GM23338 (cell line): ENCODE measurements at regions not wholly inside any gene's neighbourhood (a gene's known extent, or its start where the extent isn't known, plus 50 kb on each side); places are given as distances from the start of the nearest gene placed in this dataset.

ENCODE experiments used
- CREB1 ChIP-seq: fragments of 250-450 bp; sonication (Bioruptor Pico); IDR thresholded peaks from 2 replicates; pipeline ENCODE4 v1.5.0; 2020; ENCODE audit warnings: low read depth, mild to moderate bottlenecking, moderate library complexity
- POLR2AphosphoS5 ChIP-seq: IDR thresholded peaks from 2 replicates; pipeline ENCODE4 v1.6.1; 2016; ENCODE audit warnings: antibody characterized with exemption, low read depth
- TF ChIP-seq, protein P1 (sequence below): fragments of 250-450 bp; sonication (Bioruptor Pico); IDR thresholded peaks from 2 replicates; pipeline ENCODE4 v1.5.0; 2020; ENCODE audit warnings: mild to moderate bottlenecking, moderate library complexity
- TF ChIP-seq, protein P2 (sequence below): IDR thresholded peaks from one replicate; pipeline ENCODE4 v1.6.1; 2018; ENCODE audit warnings: antibody characterized with exemption; ENCODE audit not compliant: unreplicated experiment
- TF ChIP-seq, protein P3 (sequence below), 2 experiments: fragments of 200-600 bp in 1 of 2; sonication (generic) in 1 of 2; conservative IDR thresholded peaks; 2 replicates each; pipeline versions ENCODE4 v1.5.1 to v1.6.1; 2016 to 2017; ENCODE audit warnings: antibody characterized with exemption in 2 of 2, low read depth in 2 of 2, mild to moderate bottlenecking in 2 of 2, moderate library complexity in 1 of 2

DNA sequence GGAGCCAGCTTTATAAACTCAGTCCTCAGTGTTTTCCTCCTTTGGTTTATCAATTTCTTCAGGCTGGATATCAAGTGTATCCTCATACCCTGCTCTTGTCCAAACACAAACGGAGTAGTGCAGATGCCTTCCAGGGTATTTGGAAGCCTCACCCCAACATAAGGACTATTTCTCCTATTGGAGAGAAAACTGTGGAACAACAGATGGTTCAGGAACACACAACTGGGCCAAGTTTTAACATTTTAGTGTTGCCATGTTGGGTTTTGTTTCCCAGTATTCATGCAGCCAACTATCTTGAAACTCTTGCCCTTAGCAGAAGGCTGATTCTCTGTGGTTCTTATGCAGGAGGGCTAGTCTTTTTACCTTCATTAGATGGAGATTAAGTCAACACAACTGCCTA is 398.1 kb downstream of the GABRB3 start (continued):
- TF ChIP-seq, protein P1, sequence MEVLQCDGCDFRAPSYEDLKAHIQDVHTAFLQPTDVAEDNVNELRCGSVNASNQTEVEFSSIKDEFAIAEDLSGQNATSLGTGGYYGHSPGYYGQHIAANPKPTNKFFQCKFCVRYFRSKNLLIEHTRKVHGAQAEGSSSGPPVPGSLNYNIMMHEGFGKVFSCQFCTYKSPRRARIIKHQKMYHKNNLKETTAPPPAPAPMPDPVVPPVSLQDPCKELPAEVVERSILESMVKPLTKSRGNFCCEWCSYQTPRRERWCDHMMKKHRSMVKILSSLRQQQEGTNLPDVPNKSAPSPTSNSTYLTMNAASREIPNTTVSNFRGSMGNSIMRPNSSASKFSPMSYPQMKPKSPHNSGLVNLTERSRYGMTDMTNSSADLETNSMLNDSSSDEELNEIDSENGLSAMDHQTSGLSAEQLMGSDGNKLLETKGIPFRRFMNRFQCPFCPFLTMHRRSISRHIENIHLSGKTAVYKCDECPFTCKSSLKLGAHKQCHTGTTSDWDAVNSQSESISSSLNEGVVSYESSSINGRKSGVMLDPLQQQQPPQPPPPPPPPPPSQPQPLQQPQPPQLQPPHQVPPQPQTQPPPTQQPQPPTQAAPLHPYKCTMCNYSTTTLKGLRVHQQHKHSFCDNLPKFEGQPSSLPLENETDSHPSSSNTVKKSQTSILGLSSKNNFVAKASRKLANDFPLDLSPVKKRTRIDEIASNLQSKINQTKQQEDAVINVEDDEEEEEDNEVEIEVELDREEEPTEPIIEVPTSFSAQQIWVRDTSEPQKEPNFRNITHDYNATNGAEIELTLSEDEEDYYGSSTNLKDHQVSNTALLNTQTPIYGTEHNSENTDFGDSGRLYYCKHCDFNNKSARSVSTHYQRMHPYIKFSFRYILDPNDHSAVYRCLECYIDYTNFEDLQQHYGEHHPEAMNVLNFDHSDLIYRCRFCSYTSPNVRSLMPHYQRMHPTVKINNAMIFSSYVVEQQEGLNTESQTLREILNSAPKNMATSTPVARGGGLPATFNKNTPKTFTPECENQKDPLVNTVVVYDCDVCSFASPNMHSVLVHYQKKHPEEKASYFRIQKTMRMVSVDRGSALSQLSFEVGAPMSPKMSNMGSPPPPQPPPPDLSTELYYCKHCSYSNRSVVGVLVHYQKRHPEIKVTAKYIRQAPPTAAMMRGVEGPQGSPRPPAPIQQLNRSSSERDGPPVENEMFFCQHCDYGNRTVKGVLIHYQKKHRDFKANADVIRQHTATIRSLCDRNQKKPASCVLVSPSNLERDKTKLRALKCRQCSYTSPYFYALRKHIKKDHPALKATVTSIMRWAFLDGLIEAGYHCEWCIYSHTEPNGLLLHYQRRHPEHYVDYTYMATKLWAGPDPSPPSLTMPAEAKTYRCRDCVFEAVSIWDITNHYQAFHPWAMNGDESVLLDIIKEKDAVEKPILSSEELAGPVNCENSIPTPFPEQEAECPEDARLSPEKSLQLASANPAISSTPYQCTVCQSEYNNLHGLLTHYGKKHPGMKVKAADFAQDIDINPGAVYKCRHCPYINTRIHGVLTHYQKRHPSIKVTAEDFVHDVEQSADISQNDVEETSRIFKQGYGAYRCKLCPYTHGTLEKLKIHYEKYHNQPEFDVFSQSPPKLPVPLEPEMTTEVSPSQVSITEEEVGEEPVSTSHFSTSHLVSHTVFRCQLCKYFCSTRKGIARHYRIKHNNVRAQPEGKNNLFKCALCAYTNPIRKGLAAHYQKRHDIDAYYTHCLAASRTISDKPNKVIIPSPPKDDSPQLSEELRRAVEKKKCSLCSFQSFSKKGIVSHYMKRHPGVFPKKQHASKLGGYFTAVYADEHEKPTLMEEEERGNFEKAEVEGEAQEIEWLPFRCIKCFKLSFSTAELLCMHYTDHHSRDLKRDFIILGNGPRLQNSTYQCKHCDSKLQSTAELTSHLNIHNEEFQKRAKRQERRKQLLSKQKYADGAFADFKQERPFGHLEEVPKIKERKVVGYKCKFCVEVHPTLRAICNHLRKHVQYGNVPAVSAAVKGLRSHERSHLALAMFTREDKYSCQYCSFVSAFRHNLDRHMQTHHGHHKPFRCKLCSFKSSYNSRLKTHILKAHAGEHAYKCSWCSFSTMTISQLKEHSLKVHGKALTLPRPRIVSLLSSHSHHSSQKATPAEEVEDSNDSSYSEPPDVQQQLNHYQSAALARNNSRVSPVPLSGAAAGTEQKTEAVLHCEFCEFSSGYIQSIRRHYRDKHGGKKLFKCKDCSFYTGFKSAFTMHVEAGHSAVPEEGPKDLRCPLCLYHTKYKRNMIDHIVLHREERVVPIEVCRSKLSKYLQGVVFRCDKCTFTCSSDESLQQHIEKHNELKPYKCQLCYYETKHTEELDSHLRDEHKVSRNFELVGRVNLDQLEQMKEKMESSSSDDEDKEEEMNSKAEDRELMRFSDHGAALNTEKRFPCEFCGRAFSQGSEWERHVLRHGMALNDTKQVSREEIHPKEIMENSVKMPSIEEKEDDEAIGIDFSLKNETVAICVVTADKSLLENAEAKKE (CRISPR knock-in tag): no peak
- TF ChIP-seq, protein P2, sequence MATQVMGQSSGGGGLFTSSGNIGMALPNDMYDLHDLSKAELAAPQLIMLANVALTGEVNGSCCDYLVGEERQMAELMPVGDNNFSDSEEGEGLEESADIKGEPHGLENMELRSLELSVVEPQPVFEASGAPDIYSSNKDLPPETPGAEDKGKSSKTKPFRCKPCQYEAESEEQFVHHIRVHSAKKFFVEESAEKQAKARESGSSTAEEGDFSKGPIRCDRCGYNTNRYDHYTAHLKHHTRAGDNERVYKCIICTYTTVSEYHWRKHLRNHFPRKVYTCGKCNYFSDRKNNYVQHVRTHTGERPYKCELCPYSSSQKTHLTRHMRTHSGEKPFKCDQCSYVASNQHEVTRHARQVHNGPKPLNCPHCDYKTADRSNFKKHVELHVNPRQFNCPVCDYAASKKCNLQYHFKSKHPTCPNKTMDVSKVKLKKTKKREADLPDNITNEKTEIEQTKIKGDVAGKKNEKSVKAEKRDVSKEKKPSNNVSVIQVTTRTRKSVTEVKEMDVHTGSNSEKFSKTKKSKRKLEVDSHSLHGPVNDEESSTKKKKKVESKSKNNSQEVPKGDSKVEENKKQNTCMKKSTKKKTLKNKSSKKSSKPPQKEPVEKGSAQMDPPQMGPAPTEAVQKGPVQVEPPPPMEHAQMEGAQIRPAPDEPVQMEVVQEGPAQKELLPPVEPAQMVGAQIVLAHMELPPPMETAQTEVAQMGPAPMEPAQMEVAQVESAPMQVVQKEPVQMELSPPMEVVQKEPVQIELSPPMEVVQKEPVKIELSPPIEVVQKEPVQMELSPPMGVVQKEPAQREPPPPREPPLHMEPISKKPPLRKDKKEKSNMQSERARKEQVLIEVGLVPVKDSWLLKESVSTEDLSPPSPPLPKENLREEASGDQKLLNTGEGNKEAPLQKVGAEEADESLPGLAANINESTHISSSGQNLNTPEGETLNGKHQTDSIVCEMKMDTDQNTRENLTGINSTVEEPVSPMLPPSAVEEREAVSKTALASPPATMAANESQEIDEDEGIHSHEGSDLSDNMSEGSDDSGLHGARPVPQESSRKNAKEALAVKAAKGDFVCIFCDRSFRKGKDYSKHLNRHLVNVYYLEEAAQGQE: no peak
- TF ChIP-seq CREB1 (CRISPR knock-in tag) (no peak), POLR2AphosphoS5 (no peak)
- TF ChIP-seq, protein P3, sequence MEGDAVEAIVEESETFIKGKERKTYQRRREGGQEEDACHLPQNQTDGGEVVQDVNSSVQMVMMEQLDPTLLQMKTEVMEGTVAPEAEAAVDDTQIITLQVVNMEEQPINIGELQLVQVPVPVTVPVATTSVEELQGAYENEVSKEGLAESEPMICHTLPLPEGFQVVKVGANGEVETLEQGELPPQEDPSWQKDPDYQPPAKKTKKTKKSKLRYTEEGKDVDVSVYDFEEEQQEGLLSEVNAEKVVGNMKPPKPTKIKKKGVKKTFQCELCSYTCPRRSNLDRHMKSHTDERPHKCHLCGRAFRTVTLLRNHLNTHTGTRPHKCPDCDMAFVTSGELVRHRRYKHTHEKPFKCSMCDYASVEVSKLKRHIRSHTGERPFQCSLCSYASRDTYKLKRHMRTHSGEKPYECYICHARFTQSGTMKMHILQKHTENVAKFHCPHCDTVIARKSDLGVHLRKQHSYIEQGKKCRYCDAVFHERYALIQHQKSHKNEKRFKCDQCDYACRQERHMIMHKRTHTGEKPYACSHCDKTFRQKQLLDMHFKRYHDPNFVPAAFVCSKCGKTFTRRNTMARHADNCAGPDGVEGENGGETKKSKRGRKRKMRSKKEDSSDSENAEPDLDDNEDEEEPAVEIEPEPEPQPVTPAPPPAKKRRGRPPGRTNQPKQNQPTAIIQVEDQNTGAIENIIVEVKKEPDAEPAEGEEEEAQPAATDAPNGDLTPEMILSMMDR (conservative IDR thresholded peaks at IDR 0.05; ENCODE audit: low read depth in 2 of 2): no peak
